Stimulated activated CD4-positive, alpha-beta T cell treated with anti-CD3 and anti-CD28 coated beads, Interleukin-1b, Interleukin-23, amount 100 ng/mL, for 24 hours (primary cell): ENCODE measurements at regions not wholly inside any gene's neighbourhood (a gene's known extent, or its start where the extent isn't known, plus 50 kb on each side); places are given as distances from the start of the nearest gene placed in this dataset.
"Not testable (repeated sequence)": the region's sequence is repeated elsewhere in the genome, so short reads cannot be mapped to it uniquely, and the experiment has no call there.

Experiments used
- DNase-seq, 4 experiments: peaks; one replicate each; pipeline ENCODE4 v3.0.0-alpha.2; 2020; ENCODE audit warnings: low read depth in 4 of 4, low spot score in 1 of 4

DNA sequence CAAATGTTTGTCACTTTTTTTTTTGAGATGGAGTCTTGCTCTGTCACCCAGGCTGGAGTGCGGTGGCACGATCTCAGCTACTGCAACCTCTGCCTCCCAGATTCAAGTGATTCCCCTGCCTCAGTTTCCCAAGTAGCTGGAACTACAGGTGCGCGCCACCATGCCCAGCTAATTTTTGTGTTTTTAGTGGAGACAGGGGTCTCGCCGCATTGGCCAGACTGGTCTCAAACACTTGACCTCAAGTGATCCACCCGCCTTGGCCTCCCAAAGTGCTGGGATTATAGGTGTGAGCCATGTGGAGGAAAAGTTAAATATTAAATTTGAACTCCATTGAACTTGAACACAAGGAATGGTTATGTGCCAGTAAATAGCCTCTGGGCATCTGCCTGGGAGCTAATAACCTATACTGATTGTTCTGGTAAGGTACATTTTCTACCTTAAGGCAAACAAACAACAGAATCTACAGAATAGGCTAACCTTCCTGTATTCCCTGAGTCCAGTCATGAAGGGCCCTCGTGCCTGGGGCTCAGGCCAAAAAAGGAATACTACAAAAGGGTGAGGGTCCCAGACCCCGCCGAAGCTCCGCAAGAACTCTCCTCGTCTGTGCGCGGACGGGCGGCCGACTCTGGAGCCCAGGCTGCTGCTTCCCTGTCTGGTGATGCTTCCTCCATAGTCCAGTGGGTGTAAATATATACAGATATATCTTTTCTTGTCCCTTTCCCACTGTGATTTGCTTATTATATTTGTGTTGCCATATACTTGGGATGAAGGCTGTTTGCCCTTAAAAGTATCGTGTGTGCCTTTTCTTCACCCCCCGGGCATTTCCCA, 74.0 kb upstream of the EIF5 start:
- DNase-seq: no peak

DNA sequence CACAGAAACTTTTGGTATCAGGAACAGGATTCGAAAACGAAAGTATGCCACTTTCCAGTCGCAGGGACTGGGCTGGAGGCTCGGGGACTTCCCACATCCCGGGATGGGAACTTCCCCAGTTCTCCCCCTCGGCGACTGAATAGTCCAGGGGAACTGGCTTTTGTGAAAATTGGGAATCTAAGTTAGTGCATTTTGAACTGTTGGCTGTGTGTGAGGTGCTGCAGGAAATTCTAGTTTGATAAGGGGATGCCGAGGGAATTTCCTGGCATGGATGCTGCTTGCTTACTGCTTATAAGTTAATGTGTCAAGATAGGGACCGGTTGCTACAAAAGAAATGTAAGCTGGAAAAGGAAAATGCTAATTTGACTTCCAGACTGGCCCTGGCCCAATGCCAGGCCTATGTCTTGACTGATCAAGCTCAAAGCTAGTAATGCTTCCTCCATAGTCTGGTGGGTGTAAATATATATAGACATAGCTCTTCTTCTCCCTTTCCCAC, 73.4 kb upstream of the EIF5 start:
- no peak for DNase-seq

DNA sequence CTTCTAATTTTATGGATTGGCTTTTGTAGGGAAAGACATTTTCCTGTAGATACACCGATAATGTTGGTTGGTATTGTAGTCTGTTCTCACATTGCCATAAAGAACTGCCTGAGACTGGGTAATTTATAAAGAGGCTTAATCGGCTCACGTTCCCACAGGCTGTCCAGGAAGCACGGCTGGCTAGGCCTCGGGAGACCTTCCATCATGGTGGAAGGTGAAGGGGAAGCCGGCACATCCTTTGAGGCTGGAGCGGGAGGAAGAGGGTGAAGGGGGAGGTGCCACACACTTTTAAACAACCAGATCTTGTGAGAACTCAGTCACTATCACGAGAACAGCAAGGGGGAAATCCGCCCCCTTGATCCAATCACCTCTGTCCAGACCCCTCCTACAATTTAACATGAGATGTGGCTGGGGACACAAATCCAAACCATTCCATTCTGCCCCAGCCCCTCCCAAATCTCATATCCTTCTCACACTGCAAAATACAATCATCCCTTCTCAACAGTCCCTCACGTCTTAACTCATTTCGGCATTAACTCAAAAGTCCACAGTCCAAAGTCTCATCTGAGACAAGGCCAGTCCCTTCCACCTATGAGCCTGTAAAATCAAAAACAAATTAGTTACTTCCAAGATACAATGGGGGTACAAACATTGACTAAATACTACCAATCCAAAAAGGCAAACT, 66.7 kb upstream of the EIF5 start:
- no peak for DNase-seq

DNA sequence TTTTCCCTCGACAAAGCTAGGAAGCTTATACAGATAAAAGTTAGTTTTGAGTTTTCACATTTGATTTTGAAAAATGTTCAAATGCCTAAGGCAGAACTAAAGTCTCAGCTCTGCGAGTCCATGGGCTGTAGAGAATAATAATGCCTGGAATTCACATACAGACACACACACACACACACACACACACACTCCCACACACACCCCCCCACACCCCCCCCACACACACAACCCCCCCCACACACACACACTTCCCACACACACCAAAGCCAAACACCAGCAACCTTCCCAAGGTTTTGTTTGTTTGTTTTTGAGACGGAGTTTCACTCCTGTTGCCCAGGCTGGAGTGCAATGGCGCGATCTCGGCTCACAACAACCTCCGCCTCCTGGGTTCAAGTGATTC, 62.8 kb upstream of the EIF5 start:
- DNase-seq: no peak

DNA sequence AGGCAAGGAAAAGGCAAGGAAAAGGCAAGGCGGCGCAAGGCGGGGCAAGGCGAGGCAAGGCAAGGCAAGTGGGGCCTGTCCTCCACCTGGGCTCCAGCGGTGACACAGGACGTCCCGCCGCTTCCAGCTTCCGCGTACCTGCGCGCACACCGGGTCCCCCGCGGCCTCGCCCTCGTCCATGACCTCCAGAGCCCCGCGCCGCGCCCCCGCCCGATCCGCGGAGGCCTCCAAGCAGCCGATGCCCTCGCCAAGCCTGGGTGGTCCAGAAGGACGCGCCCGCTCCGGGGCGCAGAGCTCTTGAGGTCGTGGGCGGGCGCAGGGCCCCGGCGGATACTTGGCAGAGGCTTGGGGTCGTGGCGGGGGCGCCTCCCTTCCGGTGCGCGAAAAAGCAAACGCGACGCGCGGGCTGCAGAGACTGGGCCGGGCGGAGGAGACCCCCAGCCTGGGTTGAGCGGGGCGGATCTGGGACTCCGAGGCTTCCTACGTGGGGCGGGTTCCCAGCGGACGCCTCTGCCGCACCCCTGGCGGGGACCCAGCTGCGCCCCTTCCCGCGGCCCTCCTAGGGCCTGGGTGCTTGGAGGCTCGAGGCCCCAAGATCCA, 60.8 kb upstream of the EIF5 start:
- DNase-seq: no peak

DNA sequence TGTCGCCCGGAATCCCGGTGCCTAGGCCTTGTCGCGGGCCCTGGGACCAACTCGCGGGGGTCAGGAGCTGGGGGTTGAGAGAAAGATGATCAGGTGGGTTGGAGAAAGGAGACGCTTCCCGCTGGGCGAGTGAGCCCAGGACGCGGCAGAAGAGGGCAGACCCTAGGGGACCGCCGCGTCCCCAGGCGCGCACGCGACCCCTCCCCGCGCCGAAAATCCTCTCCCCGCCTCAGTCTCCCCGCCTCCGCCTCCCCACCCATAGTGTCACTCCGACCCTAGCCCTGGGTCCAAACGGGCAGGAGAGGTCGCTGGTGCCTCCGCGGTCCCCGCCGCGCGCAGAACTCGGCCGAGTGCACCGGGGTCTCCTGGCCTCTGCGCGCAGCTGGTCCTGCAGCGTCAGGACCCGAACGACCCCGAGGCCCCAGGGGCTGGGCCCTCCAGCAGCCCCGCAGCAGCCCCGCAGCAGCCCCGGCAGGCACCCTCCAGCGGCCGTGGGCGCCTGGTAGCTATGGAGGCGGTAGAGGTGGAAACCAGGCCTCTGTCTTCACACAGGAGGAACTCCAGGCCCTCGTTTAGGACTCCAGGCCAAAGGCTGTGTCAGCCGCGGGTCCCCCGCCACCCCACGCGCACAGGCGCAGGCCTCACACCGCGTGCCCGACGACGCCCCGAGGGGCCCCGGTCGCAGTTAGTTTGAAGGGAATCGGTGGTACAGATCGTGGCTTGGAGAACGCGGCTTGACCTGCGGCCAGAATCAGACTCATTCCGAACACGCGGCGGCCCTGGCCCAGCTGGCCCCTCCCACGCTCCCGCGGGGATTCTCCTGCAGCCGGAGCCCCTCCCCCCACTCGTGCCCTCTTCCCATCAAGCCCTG, 60.1 kb upstream of the EIF5 start:
- no peak for DNase-seq

DNA sequence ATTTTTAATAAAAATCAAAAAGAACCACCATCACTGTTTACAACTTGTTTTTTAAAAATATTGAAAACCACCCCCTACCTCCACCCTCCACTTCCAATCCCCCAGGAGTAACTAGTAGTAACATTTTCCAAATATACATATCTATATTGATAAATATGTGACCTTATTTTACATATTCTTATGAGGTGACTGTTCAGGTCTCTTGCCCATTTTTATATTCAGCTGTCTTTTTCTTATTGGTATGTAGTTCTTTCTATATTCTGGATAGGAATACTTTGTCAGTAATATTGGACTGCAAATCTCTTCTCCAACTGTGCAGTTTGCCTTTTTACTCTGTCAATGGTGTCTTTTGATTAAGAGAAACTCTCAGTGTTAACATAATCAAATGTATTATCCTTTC, 59.0 kb upstream of the EIF5 start:
- no peak for DNase-seq

DNA sequence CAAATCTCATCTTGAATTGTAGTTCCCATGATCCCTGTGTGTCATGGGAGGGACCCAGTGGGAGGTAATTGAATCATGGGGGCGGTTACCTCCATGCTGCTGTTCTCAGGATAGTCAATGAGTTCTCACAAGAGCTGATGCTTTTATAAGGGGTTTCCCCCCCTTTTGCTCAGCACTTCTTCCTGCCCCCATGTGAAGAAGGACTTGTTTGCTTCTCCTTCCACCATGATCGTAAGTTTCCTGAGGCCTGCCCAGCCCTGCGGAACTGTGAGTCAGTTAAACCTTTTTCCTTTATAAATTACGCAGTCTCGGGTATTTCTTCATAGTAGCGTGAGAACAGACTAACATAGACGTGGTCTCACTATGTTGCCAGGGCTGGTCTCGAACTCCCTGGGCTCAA, 56.1 kb upstream of the EIF5 start:
- no peak for DNase-seq

DNA sequence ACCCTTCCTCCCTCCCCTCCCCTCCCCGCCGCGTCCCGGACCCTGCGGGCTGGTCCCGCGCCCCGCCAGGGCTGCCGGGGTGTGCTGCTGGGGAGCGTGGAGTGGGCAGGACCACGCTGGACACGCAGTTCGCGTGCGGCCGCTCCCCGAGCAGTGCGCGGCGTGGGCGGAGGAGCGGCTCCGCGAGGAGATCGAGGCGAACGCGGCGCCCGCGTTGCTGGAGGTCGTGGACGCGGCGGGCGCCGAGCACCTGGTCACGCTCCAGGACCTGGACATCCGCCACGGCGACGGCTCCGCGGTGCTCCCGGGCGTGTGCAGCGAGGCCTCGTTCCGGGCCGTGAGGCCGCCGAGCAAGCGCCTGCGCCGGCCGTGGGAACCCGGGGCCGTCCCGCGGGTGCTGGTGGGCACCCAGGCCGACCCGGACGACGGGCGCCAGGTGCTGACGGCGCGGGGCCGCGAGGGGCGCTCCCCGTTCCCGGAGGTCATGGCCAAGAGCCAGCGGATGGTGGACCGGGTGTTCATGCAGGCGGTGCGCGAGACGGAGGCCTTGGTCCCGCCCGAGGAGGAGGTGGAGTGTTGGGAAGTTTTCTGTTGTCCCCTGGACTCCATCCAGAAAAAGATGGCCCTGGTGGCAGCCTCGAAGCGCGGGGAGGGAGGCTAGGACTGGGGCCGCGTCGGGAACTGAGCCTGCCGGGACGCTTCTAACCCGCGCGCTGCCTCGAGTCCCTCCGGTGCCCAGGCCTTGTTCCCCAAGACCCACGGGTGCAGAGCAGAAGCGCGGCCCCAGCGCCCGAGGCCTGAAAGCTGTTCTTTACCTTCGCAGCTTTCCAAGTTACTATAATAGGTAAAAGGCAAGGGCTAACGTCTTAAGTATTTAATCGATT, 54.7 kb upstream of the EIF5 start:
- DNase-seq: no peak

DNA sequence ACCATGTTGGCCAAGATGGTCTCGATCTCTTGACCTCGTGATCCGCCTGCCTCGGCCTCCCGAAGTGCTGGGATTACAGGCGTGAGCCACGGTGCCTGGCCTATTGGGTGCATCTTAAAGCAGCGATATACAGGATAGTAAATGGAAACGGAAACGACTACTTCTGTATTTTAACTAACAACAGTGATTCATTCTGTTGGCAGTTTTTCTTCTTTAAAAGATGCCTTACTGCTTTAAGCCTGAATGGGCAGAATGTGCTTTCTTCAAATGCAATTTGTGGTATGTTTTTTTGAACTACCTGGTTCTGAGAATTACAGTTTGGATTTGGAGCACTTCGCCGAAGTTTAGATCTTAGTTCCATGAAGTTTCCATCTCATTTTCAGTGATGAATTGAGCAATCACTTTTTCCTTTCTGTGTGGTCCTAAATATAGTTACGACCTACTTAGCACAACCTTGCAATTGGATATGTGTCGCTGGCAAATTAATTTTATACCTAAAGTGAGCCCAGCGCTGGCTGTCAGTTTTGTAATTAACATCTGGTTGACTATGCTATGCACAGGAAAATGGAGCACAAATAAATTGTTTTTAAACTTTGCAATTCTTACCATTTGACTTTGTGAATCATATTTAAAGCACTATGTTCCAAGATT, 53.6 kb upstream of the EIF5 start:
- DNase-seq: no peak

DNA sequence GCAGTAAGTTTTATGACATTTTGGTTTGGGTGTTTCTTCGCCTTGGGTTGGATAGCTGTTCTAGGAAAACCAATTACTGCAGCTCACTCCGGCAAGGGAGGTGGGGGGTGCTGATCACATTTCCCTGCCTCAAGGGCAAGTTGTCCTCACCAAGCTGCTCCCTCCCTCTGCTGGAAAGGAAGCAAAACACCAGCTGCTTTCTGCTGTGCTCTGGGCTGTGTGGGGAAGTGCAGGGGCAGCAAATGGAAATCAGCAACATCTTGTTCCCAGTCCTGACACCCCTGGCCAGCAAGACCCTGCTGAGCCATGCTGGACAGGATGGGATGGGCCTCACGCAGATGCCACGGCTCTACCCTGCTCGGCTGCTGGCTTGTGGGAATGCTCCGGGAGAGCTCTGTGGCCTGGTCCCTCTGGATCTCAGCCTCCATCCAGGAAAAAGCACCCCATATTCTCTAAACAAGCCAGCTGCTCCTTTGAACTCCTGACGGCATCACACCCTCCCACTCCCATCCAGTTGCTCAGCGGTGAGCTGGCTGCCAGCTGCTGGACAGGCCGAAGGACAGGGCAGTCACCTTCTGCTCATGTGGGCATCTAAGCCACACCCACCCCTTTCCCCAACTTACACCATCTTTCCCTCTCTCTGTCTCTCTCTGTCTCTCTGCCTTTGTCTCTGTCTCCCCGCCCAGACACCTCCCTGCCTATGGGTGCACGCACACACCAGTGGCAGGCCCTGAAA, 52.4 kb upstream of the EIF5 start:
- no peak for DNase-seq

DNA sequence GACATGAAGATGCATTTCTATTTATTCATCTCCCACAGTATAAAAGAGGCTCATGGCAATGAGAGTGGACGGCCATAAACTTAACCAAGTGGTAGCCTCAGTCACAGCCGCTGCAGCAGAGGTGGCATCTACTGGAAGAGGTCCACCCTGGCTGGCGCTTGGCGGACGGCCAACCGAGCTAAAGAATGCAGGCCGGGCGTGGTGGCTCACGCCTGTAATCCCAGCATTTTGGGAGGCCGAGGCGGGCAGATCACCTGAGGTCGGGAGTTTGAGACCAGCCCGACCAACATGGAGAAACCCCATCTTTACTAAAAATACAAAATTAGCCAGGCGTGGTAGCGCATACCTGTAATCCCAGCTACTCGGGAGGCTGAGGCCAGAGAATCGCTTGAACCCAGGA, 51.7 kb upstream of the EIF5 start:
- DNase-seq: not testable (repeated sequence)

DNA sequence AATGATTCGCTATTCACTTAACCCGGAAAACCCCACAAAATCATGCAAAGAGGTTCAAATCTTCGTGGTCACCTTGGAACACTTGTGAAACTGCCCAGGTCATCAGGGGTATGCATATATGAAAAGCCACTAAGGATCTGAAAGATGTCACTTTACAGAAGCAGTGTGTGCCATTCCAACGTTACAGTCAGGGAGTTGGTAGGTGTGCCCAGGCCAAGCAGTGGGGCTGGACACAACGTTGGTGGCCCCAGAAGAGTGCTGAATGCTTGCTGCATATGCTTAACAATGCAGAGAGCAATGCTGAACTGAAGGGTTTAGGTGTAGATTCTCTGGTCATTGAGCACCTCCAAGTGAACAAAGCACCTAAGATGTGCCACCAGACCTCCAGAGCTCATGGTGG, 51.1 kb upstream of the EIF5 start:
- no peak for DNase-seq

DNA sequence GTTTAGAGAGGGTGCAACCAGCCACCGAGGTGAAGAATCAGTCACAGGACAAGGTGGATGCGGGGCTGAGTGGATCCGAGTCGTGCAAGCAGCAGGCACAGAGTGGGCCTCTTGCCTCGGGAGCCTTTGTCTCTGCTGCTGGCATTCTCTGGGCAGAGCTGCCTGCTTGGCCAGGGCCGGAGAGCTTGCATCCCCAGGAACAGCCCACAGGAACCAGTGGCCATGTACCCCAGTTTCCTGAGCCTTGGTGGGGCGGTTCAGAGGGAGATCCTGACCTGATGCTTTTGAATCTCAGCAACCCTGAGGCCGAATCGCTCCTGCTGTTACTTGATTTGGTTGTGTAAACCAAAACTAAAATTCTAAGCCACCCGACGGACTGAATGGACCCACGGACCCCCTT, 50.1 kb upstream of the EIF5 start:
- no peak for DNase-seq
